Omental fat pad (tissue), 3 donors: ENCODE measurements at regions not wholly inside any gene's neighbourhood (a gene's known extent, or its start where the extent isn't known, plus 50 kb on each side); places are given as distances from the start of the nearest gene placed in this dataset.

Experiments used
- ATAC-seq: fragments of 150-250 bp; one replicate; pipeline ENCODE4 v1.9.1; 2016; ENCODE audit warnings: mild to moderate bottlenecking, moderate library complexity; ENCODE audit not compliant: low FRiP score
- DNase-seq: peaks from one replicate; pipeline ENCODE4 v3.0.0-alpha.2; 2019; ENCODE audit warnings: low spot score
- TF ChIP-seq, protein P1 (sequence below), 3 donors: fragments of 450-650 bp; IDR thresholded peaks; one replicate each; pipeline ENCODE4 v1.5.1; 2016 to 2017; ENCODE audit warnings: antibody characterized with exemption in 3 of 3, mild to moderate bottlenecking in 3 of 3, moderate library complexity in 2 of 3

DNA sequence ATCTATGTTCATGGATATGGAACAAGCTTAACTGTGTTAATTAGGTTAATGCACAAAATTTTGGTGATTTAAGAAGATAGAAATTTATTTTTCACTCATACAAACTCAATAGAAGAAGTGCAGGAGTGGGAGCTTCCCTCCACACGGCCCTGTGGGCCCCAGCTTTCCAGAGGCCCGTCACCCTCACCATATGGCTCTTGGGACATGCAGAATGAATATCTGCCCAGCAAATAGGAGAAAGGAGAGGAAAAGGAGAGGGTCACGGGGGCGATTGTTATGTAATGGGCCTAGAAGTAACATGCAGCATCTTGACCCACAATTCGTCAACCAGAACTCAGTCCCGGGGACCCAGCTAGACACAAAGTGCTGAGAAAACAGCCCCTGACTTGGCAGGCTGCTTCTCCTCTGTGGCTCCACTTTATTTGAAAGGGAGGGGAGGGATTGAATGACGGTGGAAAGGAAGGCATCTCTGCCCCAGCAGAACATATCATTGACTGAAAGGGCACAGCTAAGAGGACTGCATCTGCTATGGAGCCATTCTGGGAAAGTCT is 648.2 kb upstream of the ID2 start:
- DNase-seq: no peak
- TF ChIP-seq, protein P1, sequence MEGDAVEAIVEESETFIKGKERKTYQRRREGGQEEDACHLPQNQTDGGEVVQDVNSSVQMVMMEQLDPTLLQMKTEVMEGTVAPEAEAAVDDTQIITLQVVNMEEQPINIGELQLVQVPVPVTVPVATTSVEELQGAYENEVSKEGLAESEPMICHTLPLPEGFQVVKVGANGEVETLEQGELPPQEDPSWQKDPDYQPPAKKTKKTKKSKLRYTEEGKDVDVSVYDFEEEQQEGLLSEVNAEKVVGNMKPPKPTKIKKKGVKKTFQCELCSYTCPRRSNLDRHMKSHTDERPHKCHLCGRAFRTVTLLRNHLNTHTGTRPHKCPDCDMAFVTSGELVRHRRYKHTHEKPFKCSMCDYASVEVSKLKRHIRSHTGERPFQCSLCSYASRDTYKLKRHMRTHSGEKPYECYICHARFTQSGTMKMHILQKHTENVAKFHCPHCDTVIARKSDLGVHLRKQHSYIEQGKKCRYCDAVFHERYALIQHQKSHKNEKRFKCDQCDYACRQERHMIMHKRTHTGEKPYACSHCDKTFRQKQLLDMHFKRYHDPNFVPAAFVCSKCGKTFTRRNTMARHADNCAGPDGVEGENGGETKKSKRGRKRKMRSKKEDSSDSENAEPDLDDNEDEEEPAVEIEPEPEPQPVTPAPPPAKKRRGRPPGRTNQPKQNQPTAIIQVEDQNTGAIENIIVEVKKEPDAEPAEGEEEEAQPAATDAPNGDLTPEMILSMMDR (IDR thresholded peaks at IDR 0.05): no peak
- ATAC-seq: no peak

DNA sequence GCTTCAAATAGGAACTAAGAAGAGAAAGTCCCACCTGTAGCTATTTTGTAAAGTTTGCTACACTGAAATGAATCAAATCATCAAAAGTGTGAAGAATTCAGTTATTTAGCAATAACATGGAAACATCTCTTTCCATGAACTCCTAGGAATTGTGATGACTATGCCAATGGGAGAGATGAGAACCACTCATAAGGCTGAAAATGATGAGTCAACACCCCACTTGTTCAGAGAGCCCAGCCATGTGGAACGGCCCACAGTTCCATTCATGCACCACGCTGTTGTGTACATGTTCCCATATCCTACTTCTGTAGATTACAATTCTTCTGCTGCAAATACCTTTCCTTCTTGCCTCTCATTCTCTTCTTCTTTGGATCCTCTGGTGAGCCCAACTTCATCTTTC is 645.5 kb upstream of the ID2 start:
- ATAC-seq: no peak
- no peak for DNase-seq
- TF ChIP-seq, protein P1 (IDR thresholded peaks at IDR 0.05): no peak

DNA sequence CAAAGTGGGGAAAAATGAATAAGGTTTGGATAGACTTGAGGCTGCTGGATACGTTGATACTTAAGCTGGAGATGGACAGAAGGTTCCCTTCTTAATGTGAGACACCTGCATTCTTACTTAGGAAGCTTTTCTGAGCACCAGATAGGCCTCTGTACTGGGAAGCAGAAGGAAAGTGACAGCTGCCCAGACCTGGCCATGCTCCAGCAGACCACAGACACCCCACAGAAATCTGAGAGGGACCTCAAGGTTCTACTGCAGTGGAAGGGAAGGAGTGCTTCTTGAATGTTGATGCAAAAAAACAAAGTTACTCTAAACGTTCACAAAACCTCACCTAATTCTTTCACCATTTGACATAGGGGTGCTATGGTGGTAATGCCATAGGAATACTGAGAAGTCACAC is 642.1 kb upstream of the ID2 start:
- no peak for DNase-seq
- TF ChIP-seq, protein P1 (IDR thresholded peaks at IDR 0.05): no peak
- no peak for ATAC-seq

DNA sequence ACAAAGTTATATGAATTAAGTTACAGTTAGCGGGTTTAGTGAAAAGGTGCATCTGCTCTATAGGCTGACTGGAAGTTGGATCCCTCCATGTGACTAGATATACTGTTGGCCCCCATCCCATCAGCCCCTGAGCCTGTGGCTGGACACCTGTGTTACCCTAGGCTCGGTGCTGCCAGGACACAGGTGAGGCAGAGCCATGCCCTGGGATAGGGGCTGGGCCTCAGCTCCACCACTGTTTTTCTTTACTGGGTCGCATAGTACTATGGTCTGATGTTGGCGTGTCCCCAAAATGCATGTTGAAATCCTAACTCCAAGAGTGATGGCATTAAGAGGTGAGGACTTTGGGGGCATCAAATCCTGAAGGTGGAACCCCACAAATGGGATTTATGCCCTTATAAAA is 638.6 kb upstream of the ID2 start:
- TF ChIP-seq, protein P1 (IDR thresholded peaks at IDR 0.05): no peak
- no peak for ATAC-seq
- DNase-seq: no peak

DNA sequence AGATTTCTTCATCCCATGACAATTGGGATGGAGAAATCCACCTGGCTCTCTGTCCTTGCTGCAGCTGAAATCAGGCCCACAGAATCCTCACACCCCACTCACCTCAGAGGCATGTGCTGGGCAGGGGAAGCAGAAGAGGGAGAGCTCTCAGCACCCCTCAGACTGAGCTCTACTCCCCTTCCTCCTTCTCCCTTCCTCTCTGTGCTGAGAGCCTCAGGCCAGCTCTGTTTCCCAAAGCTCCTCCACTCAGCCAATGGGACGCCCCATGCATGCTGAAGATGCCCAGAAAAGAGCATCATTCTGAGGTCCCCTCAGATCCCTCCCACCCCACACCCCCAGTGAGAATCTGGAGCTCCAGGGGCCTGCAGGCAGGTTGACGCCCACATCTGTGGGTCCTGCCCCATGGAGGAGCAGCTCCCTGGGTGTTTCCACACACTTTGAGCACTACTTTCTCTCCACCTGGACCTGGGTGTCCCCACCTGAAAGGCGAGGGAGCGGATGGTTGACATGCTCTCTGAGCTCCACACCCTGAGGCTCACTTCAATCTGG is 637.7 kb upstream of the ID2 start:
- no peak for ATAC-seq
- DNase-seq: no peak
- TF ChIP-seq, protein P1 (IDR thresholded peaks at IDR 0.05): no peak

DNA sequence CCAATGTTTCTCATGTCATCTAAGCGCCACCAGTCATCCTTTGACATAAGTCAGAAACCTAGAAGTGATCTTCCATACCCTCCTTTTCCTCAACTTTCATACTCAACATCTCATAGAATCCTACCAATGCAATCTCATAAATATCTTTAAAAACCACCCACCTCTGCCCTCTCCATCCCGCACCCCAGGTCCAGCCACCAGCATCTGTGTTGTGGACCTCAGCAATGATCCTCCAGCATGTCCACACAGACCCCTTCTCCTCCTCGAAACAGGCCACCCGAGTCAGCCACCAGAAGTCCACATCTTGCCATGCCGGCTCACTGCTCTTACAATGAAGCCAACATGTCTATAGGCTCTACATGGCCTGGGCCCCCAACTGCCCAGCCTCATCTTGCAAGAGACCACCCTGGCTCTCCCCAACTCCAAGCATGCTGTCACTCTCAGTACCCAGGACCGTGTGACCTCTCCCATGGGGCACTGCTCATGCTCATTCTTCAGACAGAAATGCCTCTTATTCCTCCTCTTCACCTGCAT is 636.7 kb upstream of the ID2 start:
- ATAC-seq (no peak), DNase-seq (no peak)
- TF ChIP-seq, protein P1 (IDR thresholded peaks at IDR 0.05): no peak

DNA sequence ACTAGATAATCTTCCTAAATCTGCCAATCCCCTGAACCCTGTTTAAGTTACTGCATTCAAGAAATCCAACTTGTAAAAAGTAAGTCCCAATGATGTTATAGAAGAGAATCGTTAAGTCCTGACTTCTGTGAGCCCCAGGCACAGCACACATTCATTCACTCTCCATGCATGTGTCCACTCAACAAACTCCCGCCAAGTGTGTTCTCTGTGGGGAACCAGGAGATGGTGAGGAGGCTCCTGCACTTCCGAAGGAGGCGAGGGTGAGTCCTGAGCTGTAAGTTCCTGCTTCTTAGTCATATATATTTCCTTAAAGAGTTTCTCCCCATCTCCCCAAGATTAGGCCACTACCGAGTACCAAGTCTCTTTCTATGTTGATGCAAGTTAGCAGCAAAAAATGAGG is 635.0 kb upstream of the ID2 start:
- TF ChIP-seq, protein P1 (IDR thresholded peaks at IDR 0.05): no peak
- ATAC-seq (no peak), DNase-seq (no peak)
